H1 (cell line): ENCODE measurements at regions not wholly inside any gene's neighbourhood (a gene's known extent, or its start where the extent isn't known, plus 50 kb on each side); places are given as distances from the start of the nearest gene placed in this dataset.

ENCODE experiments used
- CREB1 ChIP-seq: IDR thresholded peaks from 2 replicates; pipeline ENCODE4 v1.6.1; 2012; ENCODE audit warnings: inconsistent platforms
- HDAC2 ChIP-seq, 2 experiments: fragments of 300-600 bp in 1 of 2; sonication (generic) in 1 of 2; IDR thresholded peaks; 2 replicates each; pipeline ENCODE4 v1.6.1; 2011 to 2012; ENCODE audit warnings: low read depth in 2 of 2, low read length in 2 of 2, mild to moderate bottlenecking in 2 of 2, moderate library complexity in 2 of 2, borderline replicate concordance in 1 of 2, inconsistent platforms in 1 of 2
- POLR2A ChIP-seq, 2 experiments: IDR thresholded peaks; 1 replicate in 1 of 2; 2 replicates in 1 of 2; pipeline ENCODE4 v1.6.1; 2011; ENCODE audit warnings: low read depth in 2 of 2, low read length in 2 of 2, mild to moderate bottlenecking in 2 of 2; ENCODE audit errors: control extremely low read depth in 1 of 2
- SUZ12 ChIP-seq: fragments of 200-600 bp; sonication (generic); IDR thresholded peaks from 2 replicates; pipeline ENCODE4 v1.6.1; 2012; ENCODE audit warnings: mild to moderate bottlenecking, inconsistent platforms, low read length, moderate library complexity, mixed read lengths
- TF ChIP-seq, protein P1 (sequence below), 3 experiments: IDR thresholded peaks; 1 replicate in 2 of 3; 2 replicates in 1 of 3; pipeline versions ENCODE4 v1.5.1 to v1.6.1; 2011; ENCODE audit warnings: low read length in 3 of 3, mild to moderate bottlenecking in 3 of 3, inconsistent platforms in 2 of 3, low read depth in 1 of 3, moderate library complexity in 1 of 3; ENCODE audit not compliant: insufficient read depth in 1 of 3; ENCODE audit errors: control extremely low read depth in 1 of 3

DNA sequence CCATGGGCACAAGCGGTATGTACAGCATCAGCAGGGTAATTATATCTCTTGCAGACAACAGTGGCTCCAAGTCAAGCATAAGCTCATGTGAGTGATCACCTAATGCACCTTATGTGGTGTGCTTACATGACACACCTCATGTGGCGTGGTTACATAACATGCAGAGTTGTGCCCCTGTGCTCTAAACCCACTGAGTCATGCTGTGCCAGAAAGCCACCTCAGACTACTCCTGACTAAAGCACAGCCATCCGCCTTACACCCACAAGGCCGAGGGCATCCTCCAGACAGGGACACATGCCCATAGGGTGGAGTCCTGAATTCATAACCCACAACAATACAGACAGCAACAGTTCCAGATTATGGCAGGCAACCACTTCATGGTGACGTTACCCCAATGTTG lies 163.7 kb upstream of the SLC30A5 start:
- TF ChIP-seq CREB1 (no peak), HDAC2 (IDR thresholded peaks at IDR 0.05; ENCODE audit: borderline replicate concordance in 1 of 2, low read depth in 2 of 2, low read length in 2 of 2) (no peak), SUZ12 (no peak), POLR2A (IDR thresholded peaks at IDR 0.05; ENCODE audit: control extremely low read depth in 1 of 2, low read depth in 2 of 2, low read length in 2 of 2) (no peak)
- TF ChIP-seq, protein P1, sequence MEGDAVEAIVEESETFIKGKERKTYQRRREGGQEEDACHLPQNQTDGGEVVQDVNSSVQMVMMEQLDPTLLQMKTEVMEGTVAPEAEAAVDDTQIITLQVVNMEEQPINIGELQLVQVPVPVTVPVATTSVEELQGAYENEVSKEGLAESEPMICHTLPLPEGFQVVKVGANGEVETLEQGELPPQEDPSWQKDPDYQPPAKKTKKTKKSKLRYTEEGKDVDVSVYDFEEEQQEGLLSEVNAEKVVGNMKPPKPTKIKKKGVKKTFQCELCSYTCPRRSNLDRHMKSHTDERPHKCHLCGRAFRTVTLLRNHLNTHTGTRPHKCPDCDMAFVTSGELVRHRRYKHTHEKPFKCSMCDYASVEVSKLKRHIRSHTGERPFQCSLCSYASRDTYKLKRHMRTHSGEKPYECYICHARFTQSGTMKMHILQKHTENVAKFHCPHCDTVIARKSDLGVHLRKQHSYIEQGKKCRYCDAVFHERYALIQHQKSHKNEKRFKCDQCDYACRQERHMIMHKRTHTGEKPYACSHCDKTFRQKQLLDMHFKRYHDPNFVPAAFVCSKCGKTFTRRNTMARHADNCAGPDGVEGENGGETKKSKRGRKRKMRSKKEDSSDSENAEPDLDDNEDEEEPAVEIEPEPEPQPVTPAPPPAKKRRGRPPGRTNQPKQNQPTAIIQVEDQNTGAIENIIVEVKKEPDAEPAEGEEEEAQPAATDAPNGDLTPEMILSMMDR (IDR thresholded peaks at IDR 0.05; ENCODE audit: control extremely low read depth in 1 of 3, insufficient read depth in 1 of 3, low read depth in 1 of 3, low read length in 3 of 3): no peak
